GM12878 (cell line): ENCODE measurements at regions not wholly inside any gene's neighbourhood (a gene's known extent, or its start where the extent isn't known, plus 50 kb on each side); places are given as distances from the start of the nearest gene placed in this dataset.

Source experiments
- ATAC-seq: fragments of 200-7000 bp; cut with Tn5 transposase; 3 replicates; pipeline ENCODE4 v1.9.1; 2020; ENCODE audit warnings: mild to moderate bottlenecking, moderate library complexity
- BruUV-seq: library from RNA; stranded (reverse); fragments of 400-500 nt; replicated peaks from 2 replicates; lab custom pipeline; 2021; lab: Mats Ljungman, UMichigan
- CTCF ChIA-PET: fragments of 300-600 bp; sonication (Branson Sonifier 250); formaldehyde crosslinking; extraction: SDS; loops from one replicate; lab custom pipeline; 2021; ENCODE audit warnings: inconsistent platforms; lab: Yijun Ruan, JAX
- POLR2A ChIA-PET: fragments of 350-600 bp; formaldehyde crosslinking; extraction: SDS; loops from one replicate; lab custom pipeline; 2021; ENCODE audit warnings: inconsistent platforms; lab: Charles Lee
- RAD21 ChIA-PET: fragments of 300-600 bp; sonication (Branson Sonifier 250); formaldehyde crosslinking; loops from one replicate; lab custom pipeline; 2023; ENCODE audit warnings: antibody characterized with exemption; ENCODE audit not compliant: unreplicated experiment; lab: Charles Lee
- SMC1A ChIA-PET: fragments of 300-600 bp; sonication (Branson Sonifier 250); formaldehyde crosslinking; loops from one replicate; lab custom pipeline; 2023; ENCODE audit not compliant: unreplicated experiment, uncharacterized antibody; lab: Charles Lee
- DNase-seq: peaks from one replicate; pipeline ENCODE4 v3.0.0-alpha.2; 2011; ENCODE audit warnings: low read depth, low spot score
- FAIRE-seq: peaks from 3 replicates; lab custom pipeline; 2011; peaks lifted over from hg19 to GRCh38; lab: Jason Lieb, UNC
- H2AFZ ChIP-seq: 2 replicates; pipeline ENCODE4 v1.6.0; 2011; ENCODE audit warnings: low read depth, low read length, control low read depth; ENCODE audit not compliant: control insufficient read depth
- H3K27ac ChIP-seq: 2 replicates; pipeline ENCODE4 v1.5.1; 2011; ENCODE audit warnings: control low read depth; ENCODE audit not compliant: control insufficient read depth, insufficient read depth
- H3K27me3 ChIP-seq, 2 experiments: replicated peaks in 1 of 2; 2 replicates each; pipeline versions ENCODE4 v1.6.0 to v1.6.1; 2011; ENCODE audit warnings: low read length in 1 of 2; ENCODE audit not compliant: control insufficient read depth in 2 of 2, insufficient read depth in 2 of 2
- H3K36me3 ChIP-seq, 2 experiments: 2 replicates each; pipeline ENCODE4 v1.5.1; 2011; ENCODE audit warnings: low read length in 1 of 2; ENCODE audit not compliant: control insufficient read depth in 2 of 2, insufficient read depth in 2 of 2
- H3K4me1 ChIP-seq: 2 replicates; pipeline ENCODE4 v1.6.1; 2011; ENCODE audit warnings: mild to moderate bottlenecking, low read length, moderate library complexity, mixed read lengths; ENCODE audit not compliant: control insufficient read depth, insufficient read depth
- H3K4me2 ChIP-seq: 2 replicates; pipeline ENCODE4 v1.6.0; 2011; ENCODE audit warnings: control low read depth; ENCODE audit not compliant: control insufficient read depth, insufficient read depth
- H3K4me3 ChIP-seq: fragments of 200-600 bp; sonication (generic); 2 replicates; pipeline ENCODE4 v1.5.1; 2016
- H3K79me2 ChIP-seq: 2 replicates; pipeline ENCODE4 v1.6.0; 2011; ENCODE audit warnings: low read length; ENCODE audit not compliant: control insufficient read depth, insufficient read depth
- H3K9ac ChIP-seq: 2 replicates; pipeline ENCODE4 v1.8.0; 2011; ENCODE audit warnings: low read length, control low read depth, mixed read lengths; ENCODE audit not compliant: control insufficient read depth, insufficient read depth
- H3K9me3 ChIP-seq: replicated peaks from 3 replicates; pipeline ENCODE4 v1.5.1; 2011; ENCODE audit warnings: mild to moderate bottlenecking, low read length; ENCODE audit not compliant: control insufficient read depth, insufficient read depth
- H4K20me1 ChIP-seq: 2 replicates; pipeline ENCODE4 v1.6.0; 2011; ENCODE audit not compliant: control insufficient read depth, insufficient read depth
- CREM ChIP-seq: IDR thresholded peaks from 2 replicates; pipeline ENCODE4 v1.6.1; 2014; ENCODE audit warnings: antibody characterized with exemption, low read depth
- CTCF ChIP-seq, 3 experiments: IDR thresholded peaks in 2 of 3; conservative IDR thresholded peaks in 1 of 3; 2 replicates each; pipeline ENCODE4 v1.5.1; 2011; ENCODE audit warnings: low read depth in 3 of 3, low read length in 3 of 3, mild to moderate bottlenecking in 3 of 3, control low read depth in 2 of 3, moderate library complexity in 2 of 3, inconsistent platforms in 1 of 3, mixed read lengths in 1 of 3; ENCODE audit not compliant: control insufficient read depth in 2 of 3, insufficient read depth in 1 of 3; ENCODE audit errors: extremely low read depth in 1 of 3
- KLF5 ChIP-seq: fragments of 450-650 bp; IDR thresholded peaks from 2 replicates; pipeline ENCODE4 v1.6.1; 2014; ENCODE audit warnings: mild to moderate bottlenecking; ENCODE audit not compliant: partially characterized antibody
- MTA2 ChIP-seq: fragments of 450-650 bp; IDR thresholded peaks from 2 replicates; pipeline ENCODE4 v1.6.1; 2016; ENCODE audit warnings: low read depth, mild to moderate bottlenecking, moderate library complexity
- SMARCA5 ChIP-seq: fragments of 450-650 bp; IDR thresholded peaks from 2 replicates; pipeline ENCODE4 v1.6.1; 2017; ENCODE audit warnings: mild to moderate bottlenecking
- SMC3 ChIP-seq: IDR thresholded peaks from 2 replicates; pipeline ENCODE4 v1.6.1; 2011; ENCODE audit warnings: low read length, improper control_type of control experiment, borderline replicate concordance
- TBL1XR1 ChIP-seq: IDR thresholded peaks from 2 replicates; pipeline ENCODE4 v1.6.1; 2012; ENCODE audit warnings: low read depth, low read length, improper control_type of control experiment
- TCF12 ChIP-seq: IDR thresholded peaks from 2 replicates; pipeline ENCODE4 v1.6.1; 2011; ENCODE audit warnings: low read depth, mild to moderate bottlenecking, low read length
- YBX1 ChIP-seq: fragments of 450-650 bp; IDR thresholded peaks from 2 replicates; pipeline ENCODE4 v1.6.1; 2016; ENCODE audit warnings: antibody characterized with exemption
- ZBTB4 ChIP-seq: fragments of 450-650 bp; formaldehyde crosslinking; IDR thresholded peaks from 2 replicates; pipeline ENCODE4 v1.4.0; 2022; ENCODE audit warnings: mild to moderate bottlenecking, moderate library complexity
- WGBS: methylation state at CpG from one replicate; pipeline ENCODE4 v1.1.6; 2016; ENCODE audit warnings: low lambda C conversion rate; ENCODE audit not compliant: insufficient replicate concordance, insufficient coverage; ENCODE audit errors: missing lambda C conversion rate; 5-methylcytosine and 5-hydroxymethylcytosine counted together
- in situ Hi-C: fragments of 300-500 bp; cut with MboI; formaldehyde crosslinking; loops from 9 replicates; pipeline ENCODE4 v1.14.3; 2018; ENCODE audit warnings: mixed read lengths
- intact Hi-C: fragments of 100-400 bp; cut with micrococcal nuclease; formaldehyde crosslinking; loops from one replicate; pipeline ENCODE4 v1.14.2; 2022; ENCODE audit not compliant: unreplicated experiment
- TF ChIP-seq, protein P1 (sequence below): fragments of 450-650 bp; IDR thresholded peaks from 2 replicates; pipeline ENCODE4 v1.6.1; 2017; ENCODE audit warnings: mild to moderate bottlenecking

DNA sequence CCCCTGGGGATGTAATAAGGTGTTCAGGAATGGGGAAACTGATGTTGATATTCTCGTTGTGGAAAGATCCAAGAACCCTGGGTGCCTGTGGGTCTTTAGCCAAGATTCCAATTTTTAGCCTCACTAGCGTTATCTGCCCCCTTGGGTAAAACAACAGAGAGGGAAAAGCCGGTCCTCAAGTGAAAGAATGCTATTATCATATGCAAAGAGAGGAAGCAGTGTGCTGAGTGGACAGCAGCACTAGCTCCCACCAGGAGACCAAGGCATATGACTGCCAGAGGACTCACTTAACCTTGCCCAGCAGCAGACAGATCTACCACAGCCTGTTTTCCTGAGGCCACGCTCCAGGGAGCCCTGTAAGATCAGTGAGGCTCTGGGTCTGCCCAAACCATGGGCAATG lies 257.9 kb upstream of the CPEB2 start:
- intact Hi-C loops (loop anchor here (10.0 kb wide), 1 partner anchor 410 kb away; no protein-coding TSS in a partner anchor), in situ Hi-C loops (no loop called here)
- BruUV-seq = no TSS peak
- no peak overlapping the region for H3K27ac ChIP-seq
- ATAC-seq (no peak), FAIRE-seq (no peak), DNase-seq (no peak)
- H3K9me3 ChIP-seq = no peaks in the 10 kb centered on the region
- no peaks in the 10 kb centered on the region for H3K4me1 ChIP-seq
- no peak overlapping the region for H3K4me3 ChIP-seq
- no peak overlapping the region for H3K4me2 ChIP-seq
- CTCF ChIA-PET = no interaction called here
- SMC1A ChIA-PET = no interaction called here
- H3K27me3 ChIP-seq = no peaks in the 10 kb centered on the region
- no peaks in the 10 kb centered on the region for H3K36me3 ChIP-seq
- H4K20me1 ChIP-seq = no peaks in the 10 kb centered on the region
- no peaks in the 10 kb centered on the region for H3K79me2 ChIP-seq
- POLR2A ChIA-PET = no interaction called here
- RAD21 ChIA-PET = no interaction called here
- WGBS = 0% methylated on average over 4 of the region's 4 CpGs
- TF ChIP-seq CREM (no peak), TCF12 (no peak), YBX1 (no peak)
- no peak overlapping the region for H2AFZ ChIP-seq
- no peak overlapping the region for H3K9ac ChIP-seq

DNA sequence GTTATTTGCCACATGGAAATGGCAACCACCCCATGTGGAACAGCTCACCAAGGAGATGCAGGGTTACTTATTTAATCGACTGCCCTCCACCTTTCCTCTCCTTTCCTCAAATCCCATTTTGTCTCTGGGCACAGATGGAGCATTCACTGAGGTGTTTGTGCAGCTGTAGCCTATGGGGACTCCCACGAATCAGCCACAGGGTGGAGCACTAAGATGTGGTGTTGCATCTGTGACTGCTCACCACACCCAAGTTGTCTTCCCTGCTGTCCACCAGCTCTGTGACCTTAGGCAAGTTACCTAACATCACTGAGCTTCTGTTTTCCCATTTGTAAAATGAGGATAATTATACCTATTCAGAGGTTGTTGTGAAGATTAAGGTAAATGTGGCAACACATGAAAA lies 252.4 kb upstream of the CPEB2 start:
- no peaks in the 10 kb centered on the region for H3K4me1 ChIP-seq
- H3K9me3 ChIP-seq = peaks cover 6% of the 10 kb centered on the region; the same call in 2 of the 3 replicates
- ChIA-PET RAD21 (interaction anchor here (1.0 to 1.6 kb wide), 4 partner anchors 20 to 413 kb away, joined by 3 to 10 read pairs (median 4); no protein-coding TSS in a partner anchor), CTCF (interaction anchor here (0.8 to 2.1 kb wide), 6 partner anchors 12 to 413 kb away, joined by 3 to 9 read pairs (median 4); no protein-coding TSS in a partner anchor), POLR2A (no interaction called here), SMC1A (interaction anchor here (0.9 to 2.2 kb wide), 9 partner anchors 17 to 412 kb away, joined by 3 to 9 read pairs (median 3); no protein-coding TSS in a partner anchor)
- H4K20me1 ChIP-seq = no peaks in the 10 kb centered on the region
- ATAC-seq (peak; percentile 85), DNase-seq (no peak), FAIRE-seq (no peak)
- H3K9ac ChIP-seq = no peak overlapping the region
- H3K27me3 ChIP-seq = no peaks in the 10 kb centered on the region
- no peak overlapping the region for H3K27ac ChIP-seq
- BruUV-seq = no TSS peak
- no peaks in the 10 kb centered on the region for H3K79me2 ChIP-seq
- intact Hi-C loops = loop anchor here (10.0 kb wide), 1 partner anchor 405 kb away; no protein-coding TSS in a partner anchor
- in situ Hi-C loops = no loop called here
- WGBS = 0% methylated on average over 2 of the region's 2 CpGs
- H3K36me3 ChIP-seq = no peaks in the 10 kb centered on the region
- no peak overlapping the region for H2AFZ ChIP-seq
- H3K4me2 ChIP-seq = no peak overlapping the region
- no peak overlapping the region for H3K4me3 ChIP-seq
- peak; percentile 75 for TF ChIP-seq SMC3
- no peak for TF ChIP-seq SMARCA5
- TF ChIP-seq MTA2 = no peak
- TF ChIP-seq CTCF (IDR thresholded peaks at IDR 0.05 in 2 of 3, conservative IDR thresholded peaks at IDR 0.05 in 1 of 3; ENCODE audit: control insufficient read depth in 2 of 3, extremely low read depth in 1 of 3, insufficient read depth in 1 of 3, low read depth in 3 of 3, low read length in 3 of 3) = peak; percentile 38 to 54 (median 40); a peak in 4 of 6 replicates
- TF ChIP-seq, protein P1, sequence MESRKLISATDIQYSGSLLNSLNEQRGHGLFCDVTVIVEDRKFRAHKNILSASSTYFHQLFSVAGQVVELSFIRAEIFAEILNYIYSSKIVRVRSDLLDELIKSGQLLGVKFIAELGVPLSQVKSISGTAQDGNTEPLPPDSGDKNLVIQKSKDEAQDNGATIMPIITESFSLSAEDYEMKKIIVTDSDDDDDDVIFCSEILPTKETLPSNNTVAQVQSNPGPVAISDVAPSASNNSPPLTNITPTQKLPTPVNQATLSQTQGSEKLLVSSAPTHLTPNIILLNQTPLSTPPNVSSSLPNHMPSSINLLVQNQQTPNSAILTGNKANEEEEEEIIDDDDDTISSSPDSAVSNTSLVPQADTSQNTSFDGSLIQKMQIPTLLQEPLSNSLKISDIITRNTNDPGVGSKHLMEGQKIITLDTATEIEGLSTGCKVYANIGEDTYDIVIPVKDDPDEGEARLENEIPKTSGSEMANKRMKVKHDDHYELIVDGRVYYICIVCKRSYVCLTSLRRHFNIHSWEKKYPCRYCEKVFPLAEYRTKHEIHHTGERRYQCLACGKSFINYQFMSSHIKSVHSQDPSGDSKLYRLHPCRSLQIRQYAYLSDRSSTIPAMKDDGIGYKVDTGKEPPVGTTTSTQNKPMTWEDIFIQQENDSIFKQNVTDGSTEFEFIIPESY = no peak
- TF ChIP-seq TBL1XR1 = no peak
- TF ChIP-seq ZBTB4 (CRISPR knock-in tag) = no peak
- no peak for TF ChIP-seq KLF5
